IMR-90 (cell line): ENCODE measurements at regions not wholly inside any gene's neighbourhood (a gene's known extent, or its start where the extent isn't known, plus 50 kb on each side); places are given as distances from the start of the nearest gene placed in this dataset.
"Not testable (repeated sequence)": the region's sequence is repeated elsewhere in the genome, so short reads cannot be mapped to it uniquely, and the experiment has no call there.

Experiments used
- ATAC-seq: fragments of 200-7000 bp; cut with Tn5 transposase; 2 replicates; pipeline ENCODE4 v1.9.1; 2020; ENCODE audit warnings: low read depth, mild to moderate bottlenecking, moderate library complexity
- BruUV-seq: library from RNA; stranded (reverse); fragments of 400-500 nt; replicated peaks from 2 replicates; lab custom pipeline; 2021; lab: Mats Ljungman, UMichigan
- CTCF ChIA-PET: fragments of 300-600 bp; formaldehyde crosslinking; extraction: SDS; loops from one replicate; lab custom pipeline; 2021; ENCODE audit warnings: antibody characterized with exemption; lab: Yijun Ruan, JAX
- POLR2A ChIA-PET: fragments of 300-600 bp; sonication (Branson Sonifier 250); formaldehyde crosslinking; loops from one replicate; lab custom pipeline; 2022; ENCODE audit warnings: antibody characterized with exemption; ENCODE audit not compliant: unreplicated experiment; lab: Charles Lee
- DNase-seq: peaks from one replicate; pipeline ENCODE4 v3.0.0; 2013
- H2AFZ ChIP-seq: replicated peaks from 2 replicates; pipeline ENCODE3; 2013; ENCODE audit warnings: low read length, mild to moderate bottlenecking; ENCODE audit not compliant: poor library complexity
- H2AK5ac ChIP-seq: 2 replicates; pipeline ENCODE4 v1.6.1; 2013; ENCODE audit warnings: low read depth, low read length, inconsistent platforms
- H2AK9ac ChIP-seq: replicated peaks from 2 replicates; pipeline ENCODE3; 2013; ENCODE audit warnings: mild to moderate bottlenecking, low read depth, low read length, moderate library complexity; ENCODE audit not compliant: poor library complexity
- H2BK120ac ChIP-seq: 2 replicates; pipeline ENCODE4 v1.6.1; 2013; ENCODE audit warnings: low read depth, low read length, inconsistent platforms
- H2BK15ac ChIP-seq: 3 replicates; pipeline ENCODE4 v1.6.1; 2013; ENCODE audit warnings: low read depth, low read length, inconsistent platforms
- H2BK20ac ChIP-seq: 2 replicates; pipeline ENCODE4 v1.6.1; 2013; ENCODE audit warnings: low read depth, mild to moderate bottlenecking, inconsistent platforms, low read length, moderate library complexity
- H2BK5ac ChIP-seq: 2 replicates; pipeline ENCODE4 v1.6.1; 2013; ENCODE audit warnings: mild to moderate bottlenecking, low read depth, low read length, inconsistent platforms; ENCODE audit not compliant: poor library complexity, severe bottlenecking
- H3K14ac ChIP-seq: replicated peaks from 2 replicates; pipeline ENCODE4 v1.6.1; 2013; ENCODE audit warnings: low read depth, low read length, inconsistent platforms
- H3K18ac ChIP-seq: 2 replicates; pipeline ENCODE4 v1.6.1; 2013; ENCODE audit warnings: low read depth, low read length, control low read depth
- H3K23ac ChIP-seq: 2 replicates; pipeline ENCODE4 v1.6.1; 2013; ENCODE audit warnings: low read depth, low read length, inconsistent platforms
- H3K27ac ChIP-seq: 2 replicates; pipeline ENCODE4 v1.5.1; 2013; ENCODE audit warnings: mild to moderate bottlenecking, control low read depth, low read length; ENCODE audit not compliant: insufficient read depth
- H3K27me3 ChIP-seq: 2 replicates; pipeline ENCODE4 v1.6.1; 2013; ENCODE audit warnings: low read length; ENCODE audit not compliant: control insufficient read depth, insufficient read depth
- H3K36me3 ChIP-seq: 2 replicates; pipeline ENCODE4 v1.6.1; 2013; ENCODE audit warnings: low read length, mixed read lengths; ENCODE audit not compliant: control insufficient read depth, insufficient read depth
- H3K4ac ChIP-seq: 2 replicates; pipeline ENCODE4 v1.6.1; 2013; ENCODE audit warnings: low read depth, low read length, inconsistent platforms
- H3K4me1 ChIP-seq: 2 replicates; pipeline ENCODE4 v1.6.1; 2013; ENCODE audit warnings: low read length, mixed read lengths; ENCODE audit not compliant: control insufficient read depth, insufficient read depth
- H3K4me2 ChIP-seq: 2 replicates; pipeline ENCODE4 v1.6.1; 2013; ENCODE audit warnings: low read depth, mild to moderate bottlenecking, control low read depth, low read length, moderate library complexity
- H3K4me3 ChIP-seq: 2 replicates; pipeline ENCODE4 v1.5.1; 2013; ENCODE audit warnings: low read depth, mild to moderate bottlenecking, control low read depth, low read length, moderate library complexity; ENCODE audit not compliant: insufficient read depth
- H3K56ac ChIP-seq: 2 replicates; pipeline ENCODE4 v1.6.1; 2013; ENCODE audit warnings: low read length, inconsistent platforms; ENCODE audit not compliant: insufficient read depth; ENCODE audit errors: extremely low read depth
- H3K79me1 ChIP-seq, 2 experiments: 2 replicates each; pipeline ENCODE4 v1.6.1; 2013; ENCODE audit warnings: low read length in 2 of 2, inconsistent platforms in 1 of 2, low read depth in 1 of 2
- H3K9ac ChIP-seq: 2 replicates; pipeline ENCODE4 v1.6.1; 2013; ENCODE audit warnings: low read depth, low read length, control low read depth
- H3K9me1 ChIP-seq: 2 replicates; pipeline ENCODE4 v1.6.1; 2013; ENCODE audit warnings: low read length, inconsistent platforms; ENCODE audit not compliant: insufficient read depth
- H3K9me3 ChIP-seq: 2 replicates; pipeline ENCODE4 v1.6.1; 2013; ENCODE audit warnings: low read length; ENCODE audit not compliant: control insufficient read depth, insufficient read depth
- H4K20me1 ChIP-seq: 2 replicates; pipeline ENCODE4 v1.6.1; 2013; ENCODE audit warnings: low read length, inconsistent platforms; ENCODE audit not compliant: insufficient read depth
- H4K5ac ChIP-seq: 2 replicates; pipeline ENCODE4 v1.6.1; 2013; ENCODE audit warnings: mild to moderate bottlenecking, low read depth, low read length, control low read depth
- H4K8ac ChIP-seq, 2 experiments: 2 replicates each; pipeline ENCODE4 v1.6.1; 2013; ENCODE audit warnings: low read depth in 2 of 2, low read length in 2 of 2, control low read depth in 1 of 2, inconsistent platforms in 1 of 2
- H4K91ac ChIP-seq: 2 replicates; pipeline ENCODE4 v1.6.1; 2013; ENCODE audit warnings: low read depth, low read length, inconsistent platforms; ENCODE audit not compliant: insufficient read depth
- WGBS, 2 experiments: methylation state at CpG; one replicate each; pipeline versions ENCODE4 v1.1.5 to v1.1.7; 2013; ENCODE audit warnings: missing lambda C conversion rate in 2 of 2; ENCODE audit not compliant: insufficient read length in 1 of 2; ENCODE audit errors: extremely low coverage in 2 of 2; 5-methylcytosine and 5-hydroxymethylcytosine counted together
- dilution Hi-C: fragments of 300-500 bp; cut with HindIII; formaldehyde crosslinking; loops from one replicate; pipeline ENCODE4 v1.14.3; 2018; ENCODE audit warnings: low sequenced_read_pairs; ENCODE audit not compliant: unreplicated experiment
- in situ Hi-C: fragments of 300-500 bp; cut with MboI; formaldehyde crosslinking; loops from 3 replicates; pipeline ENCODE4 v1.14.3; 2019; ENCODE audit warnings: low sequenced_read_pairs, inconsistent platforms, mixed read lengths
- intact Hi-C: fragments of 100-400 bp; cut with micrococcal nuclease; formaldehyde crosslinking; loops from 2 replicates; pipeline ENCODE4 v1.10.0; 2022

- H4K20me1 ChIP-seq, H3K14ac ChIP-seq, H3K36me3 ChIP-seq, H3K56ac ChIP-seq, H3K27me3 ChIP-seq, H3K27ac ChIP-seq, H3K9ac ChIP-seq, H4K8ac ChIP-seq, H3K9me3 ChIP-seq, H4K91ac ChIP-seq, H3K79me1 ChIP-seq, H3K9me1 ChIP-seq, H2BK20ac ChIP-seq, DNase-seq, H3K18ac ChIP-seq, intact Hi-C loops, BruUV-seq, H3K23ac ChIP-seq, ATAC-seq, H3K4me1 ChIP-seq, H2BK15ac ChIP-seq, H2BK5ac ChIP-seq, H3K4me2 ChIP-seq, H2BK120ac ChIP-seq, POLR2A ChIA-PET, H2AK5ac ChIP-seq, dilution Hi-C loops, H3K4me3 ChIP-seq, H2AFZ ChIP-seq, H2AK9ac ChIP-seq, H4K5ac ChIP-seq, in situ Hi-C loops, H3K4ac ChIP-seq: not testable (repeated sequence)
- 67% methylated on average over 1 of the region's 2 CpGs; no CpG with 5 or more reads in 1 of the 2 experiments for WGBS, 2 experiments
- CTCF ChIA-PET, result interaction anchor here (0.7 to 1.8 kb wide), 2 partner anchors 138 to 198 kb away, joined by 4 to 6 read pairs; no protein-coding TSS in a partner anchor
These were observed 100.9 kb downstream of the BDH1 start for GRCh38 chr3:197454841-197455240.
